H1 (cell line): ENCODE measurements at regions not wholly inside any gene's neighbourhood (a gene's known extent, or its start where the extent isn't known, plus 50 kb on each side); places are given as distances from the start of the nearest gene placed in this dataset.

Experiments
- CTCF ChIA-PET: fragments of 300-600 bp; sonication (Branson Sonifier 250); formaldehyde crosslinking; loops from one replicate; lab custom pipeline; 2021; ENCODE audit not compliant: partially characterized antibody; lab: Charles Lee
- POLR2A ChIA-PET: fragments of 300-600 bp; sonication (Branson Sonifier 250); formaldehyde crosslinking; loops from one replicate; lab custom pipeline; 2021; ENCODE audit warnings: inconsistent platforms; ENCODE audit not compliant: partially characterized antibody; lab: Charles Lee
- DNase-seq, 2 experiments: peaks; one replicate each; pipeline versions ENCODE4 v3.0.0 to v3.0.0-alpha.2; 2010 to 2022; ENCODE audit warnings: low spot score in 2 of 2, low read depth in 1 of 2, mixed read lengths in 1 of 2
- FAIRE-seq: peaks from 2 replicates; lab custom pipeline; 2011; peaks lifted over from hg19 to GRCh38; lab: Jason Lieb, UNC
- H2AFZ ChIP-seq: 2 replicates; pipeline ENCODE4 v1.8.1; 2012; ENCODE audit warnings: low read length, inconsistent platforms
- H2AK5ac ChIP-seq: 2 replicates; pipeline ENCODE4 v1.6.1; 2013; ENCODE audit warnings: low read depth, low read length
- H2BK120ac ChIP-seq: replicated peaks from 2 replicates; pipeline ENCODE3; 2013; ENCODE audit warnings: low read depth, low read length, inconsistent platforms
- H2BK12ac ChIP-seq: 2 replicates; pipeline ENCODE4 v1.6.1; 2013; ENCODE audit warnings: low read depth, low read length
- H2BK15ac ChIP-seq: 2 replicates; pipeline ENCODE4 v1.6.1; 2013; ENCODE audit warnings: low read length
- H2BK20ac ChIP-seq: 2 replicates; pipeline ENCODE4 v1.6.1; 2013; ENCODE audit warnings: low read length
- H2BK5ac ChIP-seq: 2 replicates; pipeline ENCODE4 v1.6.1; 2013; ENCODE audit warnings: low read depth, low read length
- H3K14ac ChIP-seq: 2 replicates; pipeline ENCODE4 v1.6.1; 2013; ENCODE audit warnings: inconsistent platforms; ENCODE audit not compliant: insufficient read length
- H3K18ac ChIP-seq: 2 replicates; pipeline ENCODE4 v1.6.1; 2013; ENCODE audit warnings: low read length; ENCODE audit errors: extremely low read depth
- H3K23ac ChIP-seq: 2 replicates; pipeline ENCODE4 v1.6.1; 2013; ENCODE audit warnings: inconsistent platforms; ENCODE audit not compliant: insufficient read length
- H3K23me2 ChIP-seq: 2 replicates; pipeline ENCODE4 v1.6.1; 2013; ENCODE audit warnings: low read depth, low read length
- H3K27ac ChIP-seq: 2 replicates; pipeline ENCODE4 v1.6.1; 2011; ENCODE audit warnings: low read depth, low read length, inconsistent platforms
- H3K27me3 ChIP-seq, 4 experiments: replicated peaks in 1 of 4; 1 replicate in 1 of 4; 2 replicates in 3 of 4; pipeline versions ENCODE4 v1.6.1 to v1.8.1; 2011 to 2013; ENCODE audit warnings: low read length in 3 of 4, mild to moderate bottlenecking in 3 of 4, inconsistent platforms in 2 of 4, mixed read lengths in 2 of 4, moderate library complexity in 1 of 4; ENCODE audit not compliant: control insufficient read depth in 3 of 4, insufficient read depth in 3 of 4; ENCODE audit errors: extremely low read depth in 1 of 4
- H3K36me3 ChIP-seq, 4 experiments: 2 replicates each; pipeline versions ENCODE4 v1.6.1 to v1.8.1; 2011 to 2013; ENCODE audit warnings: mild to moderate bottlenecking in 4 of 4, low read length in 3 of 4, moderate library complexity in 2 of 4, control low read depth in 1 of 4, inconsistent platforms in 1 of 4; ENCODE audit not compliant: insufficient read depth in 4 of 4, control insufficient read depth in 2 of 4
- H3K4ac ChIP-seq: replicated peaks from 2 replicates; pipeline ENCODE3; 2013; ENCODE audit warnings: low read length, low read depth, mixed read lengths, inconsistent platforms; ENCODE audit not compliant: insufficient read length
- H3K4me1 ChIP-seq, 4 experiments: replicated peaks in 1 of 4; 1 replicate in 1 of 4; 2 replicates in 3 of 4; pipeline versions ENCODE4 v1.6.1 to v1.8.1; 2011 to 2013; ENCODE audit warnings: low read length in 3 of 4, inconsistent platforms in 2 of 4, mixed read lengths in 1 of 4; ENCODE audit not compliant: insufficient read depth in 4 of 4, control insufficient read depth in 3 of 4
- H3K4me2 ChIP-seq, 2 experiments: 2 replicates each; pipeline versions ENCODE4 v1.6.1 to v1.8.1; 2011 to 2013; ENCODE audit warnings: low read depth in 2 of 2, low read length in 2 of 2, control low read depth in 1 of 2, inconsistent platforms in 1 of 2, mild to moderate bottlenecking in 1 of 2; ENCODE audit not compliant: insufficient read depth in 1 of 2
- H3K4me3 ChIP-seq, 4 experiments: fragments of 200-600, 300-600 bp in 1 of 4; sonication (generic), shearing (Covaris generic), sonication (Bioruptor Twin) in 1 of 4; 2 replicates each; pipeline versions ENCODE4 v1.5.1 to v1.8.1; 2011 to 2016; ENCODE audit warnings: low read length in 4 of 4, low read depth in 3 of 4, control low read depth in 2 of 4, inconsistent platforms in 2 of 4, mild to moderate bottlenecking in 2 of 4, mixed read lengths in 1 of 4, moderate library complexity in 1 of 4; ENCODE audit not compliant: insufficient read depth in 2 of 4; ENCODE audit errors: extremely low read depth in 1 of 4
- H3K56ac ChIP-seq: replicated peaks from 2 replicates; pipeline ENCODE3; 2013; ENCODE audit warnings: low read depth, mild to moderate bottlenecking, mixed read lengths, low read length, inconsistent platforms; ENCODE audit not compliant: insufficient read length
- H3K79me1 ChIP-seq: 2 replicates; pipeline ENCODE4 v1.6.1; 2013; ENCODE audit warnings: low read depth, low read length, control low read depth
- H3K79me2 ChIP-seq, 2 experiments: 2 replicates each; pipeline versions ENCODE4 v1.6.1 to v1.8.1; 2012 to 2013; ENCODE audit warnings: low read length in 2 of 2, mild to moderate bottlenecking in 2 of 2, inconsistent platforms in 1 of 2; ENCODE audit not compliant: insufficient read depth in 2 of 2, control insufficient read depth in 1 of 2
- H3K9ac ChIP-seq, 4 experiments: replicated peaks in 1 of 4; 1 replicate in 1 of 4; 2 replicates in 3 of 4; pipeline versions ENCODE4 v1.6.1 to v1.8.1; 2011 to 2013; ENCODE audit warnings: low read depth in 3 of 4, low read length in 3 of 4, control low read depth in 2 of 4, mild to moderate bottlenecking in 2 of 4, moderate library complexity in 2 of 4, inconsistent platforms in 1 of 4; ENCODE audit errors: extremely low read depth in 1 of 4
- H3K9me3 ChIP-seq, 2 experiments: 2 replicates each; pipeline versions ENCODE4 v1.6.1 to v1.8.1; 2012 to 2013; ENCODE audit warnings: mild to moderate bottlenecking in 2 of 2, moderate library complexity in 2 of 2, control low read depth in 1 of 2, inconsistent platforms in 1 of 2, low read depth in 1 of 2, low read length in 1 of 2, mixed read lengths in 1 of 2; ENCODE audit not compliant: insufficient read depth in 2 of 2
- H4K20me1 ChIP-seq, 2 experiments: replicated peaks in 1 of 2; 2 replicates each; pipeline versions ENCODE3 to v1.8.1; 2011 to 2013; ENCODE audit warnings: inconsistent platforms in 2 of 2, low read length in 2 of 2, mild to moderate bottlenecking in 1 of 2; ENCODE audit not compliant: insufficient read depth in 2 of 2, control insufficient read depth in 1 of 2
- H4K5ac ChIP-seq: 2 replicates; pipeline ENCODE4 v1.6.1; 2013; ENCODE audit warnings: low read length, low read depth, mixed read lengths, inconsistent platforms; ENCODE audit not compliant: insufficient read length
- H4K8ac ChIP-seq: 2 replicates; pipeline ENCODE4 v1.8.0; 2013; ENCODE audit warnings: mild to moderate bottlenecking, moderate library complexity, low read length, inconsistent platforms; ENCODE audit not compliant: insufficient read depth; ENCODE audit errors: extremely low read depth
- H4K91ac ChIP-seq: replicated peaks from 2 replicates; pipeline ENCODE3; 2013; ENCODE audit warnings: low read length, mixed read lengths, inconsistent platforms; ENCODE audit not compliant: insufficient read length
- ASH2L ChIP-seq: fragments of 200-600, 300-600 bp; sonication (generic); IDR thresholded peaks from one replicate; pipeline ENCODE4 v1.7.1; 2017; ENCODE audit warnings: low read length
- BCL11A ChIP-seq, 2 experiments: IDR thresholded peaks; one replicate each; pipeline ENCODE4 v1.6.1; 2011; ENCODE audit warnings: low read depth in 2 of 2, low read length in 2 of 2, mild to moderate bottlenecking in 2 of 2
- CHD1 ChIP-seq: IDR thresholded peaks from 2 replicates; pipeline ENCODE4 v1.6.1; 2012; ENCODE audit warnings: low read depth, low read length, improper control_type of control experiment
- CHD2 ChIP-seq: IDR thresholded peaks from 2 replicates; pipeline ENCODE4 v1.6.1; 2012; ENCODE audit warnings: low read length, improper control_type of control experiment
- EZH2 ChIP-seq: fragments of 200-600 bp; sonication (generic); IDR thresholded peaks from 2 replicates; pipeline ENCODE4 v1.7.1; 2012; ENCODE audit warnings: low read depth, mild to moderate bottlenecking, moderate library complexity, low read length, inconsistent platforms; ENCODE audit not compliant: severe bottlenecking
- JUND ChIP-seq: IDR thresholded peaks from 2 replicates; pipeline ENCODE4 v1.6.1; 2011; ENCODE audit warnings: mild to moderate bottlenecking, improper control_type of control experiment, low read length
- KDM5A ChIP-seq: fragments of 200-600 bp; IDR thresholded peaks from 2 replicates; pipeline ENCODE4 v1.7.1; 2012; ENCODE audit warnings: mild to moderate bottlenecking, low read length, inconsistent platforms, mixed read lengths
- POLR2AphosphoS5 ChIP-seq: IDR thresholded peaks from 2 replicates; pipeline ENCODE4 v1.6.1; 2011; ENCODE audit warnings: low read depth, low read length
- RBBP5 ChIP-seq: IDR thresholded peaks from 2 replicates; pipeline ENCODE4 v1.7.1; 2012; ENCODE audit warnings: low read depth, mild to moderate bottlenecking, inconsistent platforms, low read length, moderate library complexity, borderline replicate concordance
- SAP30 ChIP-seq: fragments of 300-600 bp; sonication (generic); IDR thresholded peaks from 2 replicates; pipeline ENCODE4 v1.7.1; 2012; ENCODE audit warnings: low read length, moderate library complexity, mild to moderate bottlenecking, inconsistent platforms; ENCODE audit not compliant: insufficient read depth, insufficient replicate concordance
- SIRT6 ChIP-seq: IDR thresholded peaks from one replicate; pipeline ENCODE4 v1.7.1; 2012; ENCODE audit warnings: low read length, inconsistent platforms
- TAF7 ChIP-seq: optimal IDR thresholded peaks from 2 replicates; pipeline ENCODE3; 2011; ENCODE audit warnings: low read depth, mild to moderate bottlenecking, inconsistent platforms, low read length, moderate library complexity, borderline replicate concordance
- ZNF274 ChIP-seq: IDR thresholded peaks from 2 replicates; pipeline ENCODE4 v1.7.0; 2012; ENCODE audit warnings: low read length, borderline replicate concordance; ENCODE audit errors: extremely low read depth
- WGBS, 2 experiments: shearing (Covaris generic) in 1 of 2; methylation state at CpG; one replicate each; pipeline versions ENCODE4 v1.1.6 to v1.1.7; 2013 to 2015; ENCODE audit warnings: low lambda C conversion rate in 2 of 2, mixed read lengths in 2 of 2, inconsistent platforms in 1 of 2, low coverage in 1 of 2, missing lambda C conversion rate in 1 of 2; ENCODE audit not compliant: insufficient replicate concordance in 2 of 2, insufficient coverage in 1 of 2, insufficient read length in 1 of 2; ENCODE audit errors: extremely low coverage in 1 of 2, missing lambda C conversion rate in 1 of 2; 5-methylcytosine and 5-hydroxymethylcytosine counted together

DNA sequence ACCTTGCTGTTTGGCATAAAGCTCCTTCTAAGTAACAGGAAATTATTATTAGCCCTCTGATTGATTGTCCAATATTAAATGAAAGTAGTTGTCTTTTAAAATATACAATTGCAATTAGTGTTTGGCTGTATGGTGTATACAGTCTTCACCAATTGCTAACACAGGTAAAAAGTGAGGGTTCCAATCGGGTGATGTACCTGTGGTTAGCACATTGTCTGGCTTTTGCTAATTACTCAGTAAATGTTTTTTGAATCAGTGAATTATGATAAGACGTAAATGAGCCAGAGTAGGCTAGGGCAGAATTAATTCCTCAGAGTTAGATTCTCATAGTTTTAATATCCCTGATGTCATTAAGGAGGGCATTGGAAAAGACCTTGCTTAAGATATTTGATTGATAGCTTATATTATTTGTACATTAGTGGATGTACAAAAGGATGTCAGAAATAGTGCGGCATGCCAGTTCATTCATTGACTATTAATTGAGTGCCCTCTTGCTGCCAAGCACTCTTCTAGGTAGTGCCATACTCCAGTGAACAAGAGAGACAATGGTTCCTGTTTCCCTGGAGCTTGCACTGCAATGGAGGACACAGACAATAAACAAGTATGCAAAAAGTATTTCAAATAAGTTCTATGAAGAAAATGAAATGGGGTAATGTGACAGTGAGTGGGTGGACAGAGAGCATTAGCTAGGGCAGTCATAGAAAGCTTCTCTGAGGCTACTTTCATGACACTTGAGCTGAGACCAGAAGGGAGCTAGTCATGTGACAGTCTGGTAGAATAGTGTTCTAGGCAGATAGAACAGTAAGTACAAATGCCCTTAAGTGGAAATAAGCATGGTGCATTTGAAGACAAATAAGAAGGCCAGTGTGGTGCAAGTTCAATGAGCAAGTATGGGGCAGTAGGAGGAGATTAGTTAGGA lies 205.9 kb upstream of the CASK start:
- WGBS, 2 experiments, result 85% methylated on average over 3 of the region's 3 CpGs; no CpG with 5 or more reads in 1 of the 2 experiments
- no peaks in the 10 kb centered on the region for H3K23me2 ChIP-seq
- no peak overlapping the region for H3K18ac ChIP-seq
- no peak overlapping the region for H2AK5ac ChIP-seq
- FAIRE-seq (no peak), DNase-seq (no peak)
- H4K8ac ChIP-seq, result no peak overlapping the region
- H3K36me3 ChIP-seq, result no peaks in the 10 kb centered on the region
- no peak overlapping the region for H2AFZ ChIP-seq
- no peak overlapping the region for H3K9ac ChIP-seq
- no peaks in the 10 kb centered on the region for H3K4me1 ChIP-seq
- TF ChIP-seq RBBP5, result no peak
- no peak for TF ChIP-seq KDM5A
- no peak for TF ChIP-seq ASH2L
- no peak for TF ChIP-seq EZH2
- no peak for TF ChIP-seq JUND
- TF ChIP-seq SIRT6, result no peak
- no peak for TF ChIP-seq CHD2
- no peak for TF ChIP-seq BCL11A (IDR thresholded peaks at IDR 0.05; ENCODE audit: low read depth in 2 of 2, low read length in 2 of 2)
- no peak for TF ChIP-seq CHD1
- no peak for TF ChIP-seq SAP30
- no peak for TF ChIP-seq ZNF274
- TF ChIP-seq POLR2AphosphoS5, result no peak
- TF ChIP-seq TAF7, result no peak
- no peak overlapping the region for H4K91ac ChIP-seq
- no peak overlapping the region for H2BK20ac ChIP-seq
- H4K20me1 ChIP-seq, result no peaks in the 10 kb centered on the region
- H3K4me2 ChIP-seq, result no peak overlapping the region
- H3K4me3 ChIP-seq, result no peak overlapping the region
- H3K79me1 ChIP-seq, result no peaks in the 10 kb centered on the region
- ChIA-PET POLR2A (no interaction called here), CTCF (no interaction called here)
- H4K5ac ChIP-seq, result no peak overlapping the region
- no peak overlapping the region for H3K27ac ChIP-seq
- no peak overlapping the region for H2BK15ac ChIP-seq
- H3K56ac ChIP-seq, result no peak overlapping the region
- no peak overlapping the region for H3K4ac ChIP-seq
- H2BK120ac ChIP-seq, result no peak overlapping the region
- no peaks in the 10 kb centered on the region for H3K9me3 ChIP-seq
- no peak overlapping the region for H2BK5ac ChIP-seq
- no peak overlapping the region for H2BK12ac ChIP-seq
- no peaks in the 10 kb centered on the region for H3K79me2 ChIP-seq
- H3K27me3 ChIP-seq, result no peaks in the 10 kb centered on the region
- no peak overlapping the region for H3K23ac ChIP-seq
- H3K14ac ChIP-seq, result no peak overlapping the region
